ENCODE measurements at regions not wholly inside any gene's neighbourhood (a gene's known extent, or its start where the extent isn't known, plus 50 kb on each side); places are given as distances from the start of the nearest gene placed in this dataset.

DNA sequence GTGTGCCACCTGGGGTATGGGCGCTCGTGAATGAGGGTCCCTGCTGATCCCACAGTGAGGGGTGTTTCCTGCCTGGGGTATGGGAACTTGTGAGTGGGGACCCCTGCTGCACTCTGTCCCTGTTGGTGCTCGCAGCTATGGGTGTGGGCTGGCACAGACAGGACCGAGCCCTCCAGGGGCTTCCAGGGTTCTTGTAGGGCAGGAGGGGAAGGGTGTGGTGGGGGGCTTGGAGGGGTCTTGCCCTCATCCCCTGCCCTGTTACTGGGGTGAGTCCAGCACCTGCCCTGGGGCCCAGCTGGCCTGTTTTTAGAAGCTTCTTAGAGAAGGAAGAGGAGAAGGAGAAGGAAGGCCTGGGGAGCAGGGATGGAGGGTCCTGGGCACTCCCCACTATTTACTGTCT lies 377.0 kb upstream of the NUPR2 start:
- TF ChIP-seq, protein P1, sequence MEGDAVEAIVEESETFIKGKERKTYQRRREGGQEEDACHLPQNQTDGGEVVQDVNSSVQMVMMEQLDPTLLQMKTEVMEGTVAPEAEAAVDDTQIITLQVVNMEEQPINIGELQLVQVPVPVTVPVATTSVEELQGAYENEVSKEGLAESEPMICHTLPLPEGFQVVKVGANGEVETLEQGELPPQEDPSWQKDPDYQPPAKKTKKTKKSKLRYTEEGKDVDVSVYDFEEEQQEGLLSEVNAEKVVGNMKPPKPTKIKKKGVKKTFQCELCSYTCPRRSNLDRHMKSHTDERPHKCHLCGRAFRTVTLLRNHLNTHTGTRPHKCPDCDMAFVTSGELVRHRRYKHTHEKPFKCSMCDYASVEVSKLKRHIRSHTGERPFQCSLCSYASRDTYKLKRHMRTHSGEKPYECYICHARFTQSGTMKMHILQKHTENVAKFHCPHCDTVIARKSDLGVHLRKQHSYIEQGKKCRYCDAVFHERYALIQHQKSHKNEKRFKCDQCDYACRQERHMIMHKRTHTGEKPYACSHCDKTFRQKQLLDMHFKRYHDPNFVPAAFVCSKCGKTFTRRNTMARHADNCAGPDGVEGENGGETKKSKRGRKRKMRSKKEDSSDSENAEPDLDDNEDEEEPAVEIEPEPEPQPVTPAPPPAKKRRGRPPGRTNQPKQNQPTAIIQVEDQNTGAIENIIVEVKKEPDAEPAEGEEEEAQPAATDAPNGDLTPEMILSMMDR (conservative IDR thresholded peaks at IDR 0.05; ENCODE audit: low read depth, low read length), result no peak
- TF ChIP-seq NFE2L2 (IDR thresholded peaks at IDR 0.05; ENCODE audit: low read depth, low read length), result no peak
